IMR-90 (cell line): ENCODE measurements at regions not wholly inside any gene's neighbourhood (a gene's known extent, or its start where the extent isn't known, plus 50 kb on each side); places are given as distances from the start of the nearest gene placed in this dataset.

ENCODE experiments used
- ATAC-seq: fragments of 200-7000 bp; cut with Tn5 transposase; 2 replicates; pipeline ENCODE4 v1.9.1; 2020; ENCODE audit warnings: low read depth, mild to moderate bottlenecking, moderate library complexity
- BruUV-seq: library from RNA; stranded (reverse); fragments of 400-500 nt; replicated peaks from 2 replicates; lab custom pipeline; 2021; lab: Mats Ljungman, UMichigan
- CTCF ChIA-PET: fragments of 300-600 bp; formaldehyde crosslinking; extraction: SDS; loops from one replicate; lab custom pipeline; 2021; ENCODE audit warnings: antibody characterized with exemption; lab: Yijun Ruan, JAX
- POLR2A ChIA-PET: fragments of 300-600 bp; sonication (Branson Sonifier 250); formaldehyde crosslinking; loops from one replicate; lab custom pipeline; 2022; ENCODE audit warnings: antibody characterized with exemption; ENCODE audit not compliant: unreplicated experiment; lab: Charles Lee
- DNase-seq: peaks from one replicate; pipeline ENCODE4 v3.0.0; 2013
- H2AFZ ChIP-seq: replicated peaks from 2 replicates; pipeline ENCODE3; 2013; ENCODE audit warnings: low read length, mild to moderate bottlenecking; ENCODE audit not compliant: poor library complexity
- H2AK5ac ChIP-seq: 2 replicates; pipeline ENCODE4 v1.6.1; 2013; ENCODE audit warnings: low read depth, low read length, inconsistent platforms
- H2AK9ac ChIP-seq: replicated peaks from 2 replicates; pipeline ENCODE3; 2013; ENCODE audit warnings: mild to moderate bottlenecking, low read depth, low read length, moderate library complexity; ENCODE audit not compliant: poor library complexity
- H2BK120ac ChIP-seq: 2 replicates; pipeline ENCODE4 v1.6.1; 2013; ENCODE audit warnings: low read depth, low read length, inconsistent platforms
- H2BK15ac ChIP-seq: 3 replicates; pipeline ENCODE4 v1.6.1; 2013; ENCODE audit warnings: low read depth, low read length, inconsistent platforms
- H2BK20ac ChIP-seq: 2 replicates; pipeline ENCODE4 v1.6.1; 2013; ENCODE audit warnings: low read depth, mild to moderate bottlenecking, inconsistent platforms, low read length, moderate library complexity
- H2BK5ac ChIP-seq: 2 replicates; pipeline ENCODE4 v1.6.1; 2013; ENCODE audit warnings: mild to moderate bottlenecking, low read depth, low read length, inconsistent platforms; ENCODE audit not compliant: poor library complexity, severe bottlenecking
- H3K14ac ChIP-seq: replicated peaks from 2 replicates; pipeline ENCODE4 v1.6.1; 2013; ENCODE audit warnings: low read depth, low read length, inconsistent platforms
- H3K18ac ChIP-seq: 2 replicates; pipeline ENCODE4 v1.6.1; 2013; ENCODE audit warnings: low read depth, low read length, control low read depth
- H3K23ac ChIP-seq: 2 replicates; pipeline ENCODE4 v1.6.1; 2013; ENCODE audit warnings: low read depth, low read length, inconsistent platforms
- H3K27ac ChIP-seq: 2 replicates; pipeline ENCODE4 v1.5.1; 2013; ENCODE audit warnings: mild to moderate bottlenecking, control low read depth, low read length; ENCODE audit not compliant: insufficient read depth
- H3K27me3 ChIP-seq: 2 replicates; pipeline ENCODE4 v1.6.1; 2013; ENCODE audit warnings: low read length; ENCODE audit not compliant: control insufficient read depth, insufficient read depth
- H3K36me3 ChIP-seq: 2 replicates; pipeline ENCODE4 v1.6.1; 2013; ENCODE audit warnings: low read length, mixed read lengths; ENCODE audit not compliant: control insufficient read depth, insufficient read depth
- H3K4ac ChIP-seq: 2 replicates; pipeline ENCODE4 v1.6.1; 2013; ENCODE audit warnings: low read depth, low read length, inconsistent platforms
- H3K4me1 ChIP-seq: 2 replicates; pipeline ENCODE4 v1.6.1; 2013; ENCODE audit warnings: low read length, mixed read lengths; ENCODE audit not compliant: control insufficient read depth, insufficient read depth
- H3K4me2 ChIP-seq: 2 replicates; pipeline ENCODE4 v1.6.1; 2013; ENCODE audit warnings: low read depth, mild to moderate bottlenecking, control low read depth, low read length, moderate library complexity
- H3K4me3 ChIP-seq: 2 replicates; pipeline ENCODE4 v1.5.1; 2013; ENCODE audit warnings: low read depth, mild to moderate bottlenecking, control low read depth, low read length, moderate library complexity; ENCODE audit not compliant: insufficient read depth
- H3K56ac ChIP-seq: 2 replicates; pipeline ENCODE4 v1.6.1; 2013; ENCODE audit warnings: low read length, inconsistent platforms; ENCODE audit not compliant: insufficient read depth; ENCODE audit errors: extremely low read depth
- H3K79me1 ChIP-seq, 2 experiments: 2 replicates each; pipeline ENCODE4 v1.6.1; 2013; ENCODE audit warnings: low read length in 2 of 2, inconsistent platforms in 1 of 2, low read depth in 1 of 2
- H3K9ac ChIP-seq: 2 replicates; pipeline ENCODE4 v1.6.1; 2013; ENCODE audit warnings: low read depth, low read length, control low read depth
- H3K9me1 ChIP-seq: 2 replicates; pipeline ENCODE4 v1.6.1; 2013; ENCODE audit warnings: low read length, inconsistent platforms; ENCODE audit not compliant: insufficient read depth
- H3K9me3 ChIP-seq: 2 replicates; pipeline ENCODE4 v1.6.1; 2013; ENCODE audit warnings: low read length; ENCODE audit not compliant: control insufficient read depth, insufficient read depth
- H4K20me1 ChIP-seq: 2 replicates; pipeline ENCODE4 v1.6.1; 2013; ENCODE audit warnings: low read length, inconsistent platforms; ENCODE audit not compliant: insufficient read depth
- H4K5ac ChIP-seq: 2 replicates; pipeline ENCODE4 v1.6.1; 2013; ENCODE audit warnings: mild to moderate bottlenecking, low read depth, low read length, control low read depth
- H4K8ac ChIP-seq, 2 experiments: 2 replicates each; pipeline ENCODE4 v1.6.1; 2013; ENCODE audit warnings: low read depth in 2 of 2, low read length in 2 of 2, control low read depth in 1 of 2, inconsistent platforms in 1 of 2
- H4K91ac ChIP-seq: 2 replicates; pipeline ENCODE4 v1.6.1; 2013; ENCODE audit warnings: low read depth, low read length, inconsistent platforms; ENCODE audit not compliant: insufficient read depth
- BHLHE40 ChIP-seq: fragments of 150-350 bp; IDR thresholded peaks from 2 replicates; pipeline ENCODE4 v1.6.1; 2016; ENCODE audit warnings: mild to moderate bottlenecking, low read depth, low read length
- CEBPB ChIP-seq: IDR thresholded peaks from 2 replicates; pipeline ENCODE4 v1.6.1; 2012; ENCODE audit warnings: low read depth, low read length, improper control_type of control experiment
- CHD1 ChIP-seq: IDR thresholded peaks from 2 replicates; pipeline ENCODE4 v1.6.1; 2012; ENCODE audit warnings: low read depth, low read length, improper control_type of control experiment
- FOS ChIP-seq: fragments of 150-350 bp; IDR thresholded peaks from 2 replicates; pipeline ENCODE4 v1.6.1; 2016; ENCODE audit warnings: low read depth, low read length
- POLR2A ChIP-seq: IDR thresholded peaks from 2 replicates; pipeline ENCODE4 v1.6.1; 2012; ENCODE audit warnings: mild to moderate bottlenecking, low read depth, low read length
- RAD21 ChIP-seq: IDR thresholded peaks from 2 replicates; pipeline ENCODE4 v1.6.1; 2012; ENCODE audit warnings: low read length, improper control_type of control experiment
- RCOR1 ChIP-seq: IDR thresholded peaks from 2 replicates; pipeline ENCODE4 v1.6.1; 2012; ENCODE audit warnings: mild to moderate bottlenecking, low read length, improper control_type of control experiment; ENCODE audit not compliant: insufficient replicate concordance
- RFX5 ChIP-seq: IDR thresholded peaks from 2 replicates; pipeline ENCODE4 v1.8.0; 2012; ENCODE audit warnings: low read depth, mild to moderate bottlenecking, low read length, moderate library complexity
- WGBS, 2 experiments: methylation state at CpG; one replicate each; pipeline versions ENCODE4 v1.1.5 to v1.1.7; 2013; ENCODE audit warnings: missing lambda C conversion rate in 2 of 2; ENCODE audit not compliant: insufficient read length in 1 of 2; ENCODE audit errors: extremely low coverage in 2 of 2; 5-methylcytosine and 5-hydroxymethylcytosine counted together
- dilution Hi-C: fragments of 300-500 bp; cut with HindIII; formaldehyde crosslinking; loops from one replicate; pipeline ENCODE4 v1.14.3; 2018; ENCODE audit warnings: low sequenced_read_pairs; ENCODE audit not compliant: unreplicated experiment
- in situ Hi-C: fragments of 300-500 bp; cut with MboI; formaldehyde crosslinking; loops from 3 replicates; pipeline ENCODE4 v1.14.3; 2019; ENCODE audit warnings: low sequenced_read_pairs, inconsistent platforms, mixed read lengths
- intact Hi-C: fragments of 100-400 bp; cut with micrococcal nuclease; formaldehyde crosslinking; loops from 2 replicates; pipeline ENCODE4 v1.10.0; 2022

DNA sequence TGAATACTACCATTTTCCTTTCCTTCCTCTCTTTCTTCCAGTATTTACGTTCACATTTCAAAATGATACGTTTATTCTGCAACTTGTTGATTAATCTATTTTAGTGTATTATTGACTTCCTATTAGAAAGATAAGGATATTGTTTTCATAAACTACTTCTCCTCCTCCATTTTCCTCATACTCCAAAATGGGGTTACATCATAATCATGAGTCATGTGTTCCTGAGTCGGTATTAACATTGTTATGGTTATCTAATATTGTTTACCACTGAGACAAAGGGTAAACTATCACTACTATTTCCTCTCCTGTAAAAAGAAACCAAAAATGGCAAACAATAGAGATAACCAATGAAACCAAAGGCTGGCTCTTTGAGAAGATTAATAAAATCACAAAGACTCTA, 126.5 kb upstream of the CDYL start:
- Histone ChIP-seq H3K9ac (no peak overlapping the region), H3K79me1 (no peaks in the 10 kb centered on the region), H3K18ac (no peak overlapping the region), H3K14ac (no peak overlapping the region), H2AFZ (no peak overlapping the region), H3K9me3 (no peaks in the 10 kb centered on the region), H3K27me3 (no peaks in the 10 kb centered on the region), H4K91ac (no peak overlapping the region), H3K56ac (no peak overlapping the region), H2AK5ac (no peak overlapping the region), H3K4me3 (no peak overlapping the region), H3K23ac (no peak overlapping the region), H4K8ac (no peak overlapping the region), H2BK20ac (no peak overlapping the region), H3K4me2 (no peak overlapping the region), H3K4ac (no peak overlapping the region), H3K36me3 (no peaks in the 10 kb centered on the region), H2BK5ac (no peak overlapping the region), H4K5ac (no peak overlapping the region), H2BK15ac (no peak overlapping the region), H4K20me1 (no peaks in the 10 kb centered on the region), H3K4me1 (peaks cover 6% of the 10 kb centered on the region), H3K9me1 (peaks cover 7% of the 10 kb centered on the region; the same call in 1 of the 2 replicates), H3K27ac (no peak overlapping the region), H2AK9ac (no peak overlapping the region), H2BK120ac (no peak overlapping the region)
- BruUV-seq, result no TSS peak
- dilution Hi-C loops (no loop called here), intact Hi-C loops (no loop called here), in situ Hi-C loops (no loop called here)
- POLR2A ChIA-PET, result no interaction called here
- peak; percentile 54 for DNase-seq
- ATAC-seq, result no peak
- WGBS, 2 experiments, result no CpG with 5 or more reads among the region's 3 CpGs
- CTCF ChIA-PET, result no interaction called here
- TF ChIP-seq POLR2A, result no peak
- no peak for TF ChIP-seq RFX5
- TF ChIP-seq CHD1, result no peak
- peak; percentile 57; the same call in 1 of the 2 replicates for TF ChIP-seq CEBPB
- TF ChIP-seq BHLHE40, result no peak
- TF ChIP-seq FOS, result no peak; the same call in 1 of the 2 replicates
- no peak for TF ChIP-seq RCOR1
- TF ChIP-seq RAD21, result no peak
